ENCODE measurements at regions not wholly inside any gene's neighbourhood (a gene's known extent, or its start where the extent isn't known, plus 50 kb on each side); places are given as distances from the start of the nearest gene placed in this dataset.
A peak's percentile ranks its signal among the peaks of the same experiment; 100 is the strongest.

GRCh38 chr1:219397511-219397910, 215.4 kb downstream of the ZC3H11B start:
- DNase-seq, result no peak

- DNase-seq, result no peak
Measured at GRCh38 chr1:219391297-219391696, 217.6 kb downstream of the LYPLAL1 start.

DNA sequence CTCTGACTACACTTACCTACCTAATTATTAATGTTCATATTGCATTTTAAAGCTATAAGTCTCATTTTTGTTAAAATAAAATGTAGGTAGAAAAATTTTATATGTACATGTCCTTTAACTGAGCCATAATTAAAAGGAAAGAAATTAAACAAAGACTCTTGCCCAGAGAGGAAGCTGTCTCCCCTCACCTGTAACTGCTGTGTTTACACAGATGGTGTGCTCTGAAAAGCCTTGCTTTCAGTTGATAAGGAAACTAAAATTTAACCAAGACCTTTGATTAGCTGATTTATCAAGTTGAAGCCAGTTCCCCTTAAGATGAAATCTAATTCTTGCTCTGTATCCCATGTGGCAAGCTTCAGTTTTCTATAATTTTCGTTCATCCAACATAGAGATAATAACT, 213.5 kb downstream of the LYPLAL1 start:
- DNase-seq, result peak; percentile 73

DNA sequence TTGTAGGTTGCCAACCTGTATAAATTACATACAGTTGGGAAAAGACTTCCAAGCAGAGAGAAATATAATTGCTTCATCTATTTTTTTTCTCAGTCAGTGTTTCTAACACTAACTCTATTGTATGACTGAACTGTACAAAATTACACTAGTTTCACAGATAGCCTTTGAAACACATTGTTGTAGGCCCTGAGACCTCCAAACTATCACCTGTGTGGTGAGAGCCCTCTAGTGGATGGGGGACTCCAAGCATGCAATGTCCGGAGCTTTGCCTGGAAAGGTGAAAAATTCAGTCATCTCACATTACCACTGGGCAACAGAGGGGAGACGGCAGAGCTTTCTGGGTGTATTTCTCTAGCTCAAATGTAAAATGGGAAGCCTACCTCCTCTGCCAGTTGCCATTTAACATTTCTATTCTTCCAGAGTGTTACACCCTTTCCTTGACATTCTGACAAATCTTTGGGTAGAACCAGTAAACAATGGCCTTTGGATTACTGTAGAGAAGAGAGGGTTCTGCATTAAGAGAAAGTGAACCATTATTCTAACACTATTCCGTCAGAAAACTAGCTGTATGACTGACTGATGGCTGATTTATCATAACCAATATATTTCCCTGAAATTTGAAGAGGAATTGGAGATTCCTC, 212.2 kb downstream of the LYPLAL1 start:
- peak; percentile 46 for DNase-seq

DNA sequence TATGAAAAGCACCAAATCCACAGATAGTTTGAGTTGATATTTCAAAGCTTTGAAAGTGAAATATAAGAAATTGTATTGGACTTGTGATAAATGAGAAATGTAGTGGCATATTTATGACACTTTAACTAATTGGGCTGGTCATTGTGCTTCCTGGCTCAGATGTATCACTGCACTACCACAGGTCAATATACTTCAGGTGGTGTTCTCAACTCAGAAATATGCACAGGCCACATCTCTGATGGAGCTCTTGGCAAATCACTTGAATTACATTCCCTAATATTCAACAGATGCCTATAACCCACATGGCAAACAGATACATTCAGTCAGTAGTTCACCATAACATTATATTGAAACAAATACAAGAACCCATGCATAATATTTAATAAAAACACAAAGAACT, 209.6 kb downstream of the LYPLAL1 start:
- DNase-seq, result no peak

GRCh38 chr1:219381396-219381795, 207.7 kb downstream of the LYPLAL1 start:
- DNase-seq, result no peak

- no peak for DNase-seq
Measured at GRCh38 chr1:219380463-219380862, 206.8 kb downstream of the LYPLAL1 start.

DNA sequence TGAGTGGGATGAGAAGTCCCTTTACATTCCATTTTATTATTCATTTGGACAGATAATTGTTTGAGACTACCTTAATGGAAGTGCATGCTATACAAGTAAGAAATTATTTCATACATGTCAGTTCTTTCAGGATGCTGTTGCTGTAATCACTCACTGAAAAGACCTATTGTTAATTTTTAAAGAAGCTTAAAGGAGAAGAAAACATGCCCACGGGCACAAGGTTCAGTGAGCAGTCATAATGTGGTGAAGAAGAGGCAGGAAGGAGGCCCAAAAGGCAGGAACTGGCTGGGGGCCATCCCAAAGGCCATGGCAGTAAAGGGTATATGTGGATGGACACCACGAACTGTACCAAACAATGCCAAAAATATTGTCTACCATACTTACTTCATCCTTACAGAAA, 206.0 kb downstream of the LYPLAL1 start:
- no peak for DNase-seq

- no peak for DNase-seq
Measured at GRCh38 chr1:219374636-219375035, 201.0 kb downstream of the LYPLAL1 start.

- DNase-seq, result no peak
Measured at GRCh38 chr1:219374046-219374566, 200.4 kb downstream of the LYPLAL1 start.

DNA sequence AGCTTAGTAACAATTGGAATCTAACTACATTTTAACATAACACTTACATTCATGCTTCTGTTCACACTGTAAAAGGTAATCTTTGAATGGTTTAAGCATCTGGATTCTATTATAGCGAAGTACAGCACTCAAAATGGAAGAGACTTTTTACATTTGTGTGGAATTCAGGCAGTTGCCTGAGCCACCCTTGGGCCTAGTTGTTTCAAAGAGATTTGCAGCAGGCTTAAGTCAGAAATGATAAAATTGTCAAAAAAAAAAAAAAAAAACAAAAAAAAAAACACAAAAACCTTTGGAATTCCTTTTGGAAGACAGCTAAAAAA, 199.9 kb downstream of the LYPLAL1 start:
- no peak for DNase-seq

- DNase-seq, result no peak
Measured at GRCh38 chr1:219372916-219373615, 199.4 kb downstream of the LYPLAL1 start.

DNA sequence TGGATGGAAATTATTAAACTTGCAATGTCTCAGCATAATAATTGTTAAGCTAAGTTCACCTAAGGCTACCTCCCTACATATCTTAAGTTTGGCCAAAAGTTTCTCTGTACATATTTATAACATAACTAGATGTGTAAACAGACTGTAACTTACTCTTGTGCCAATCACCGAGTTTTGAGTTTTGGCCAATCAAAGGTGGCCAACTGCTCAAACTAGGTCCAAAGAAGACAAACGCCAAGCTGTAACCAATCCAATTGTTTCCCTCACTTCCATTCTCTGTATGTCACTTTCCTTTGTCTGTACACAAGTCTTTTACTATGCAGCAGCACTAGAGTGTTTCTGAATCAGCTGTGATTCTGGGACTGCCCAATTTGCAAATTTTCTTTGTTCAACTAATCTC, 197.8 kb downstream of the LYPLAL1 start:
- DNase-seq, result no peak

GRCh38 chr1:219367496-219367895, 193.8 kb downstream of the LYPLAL1 start:
- no peak for DNase-seq

DNA sequence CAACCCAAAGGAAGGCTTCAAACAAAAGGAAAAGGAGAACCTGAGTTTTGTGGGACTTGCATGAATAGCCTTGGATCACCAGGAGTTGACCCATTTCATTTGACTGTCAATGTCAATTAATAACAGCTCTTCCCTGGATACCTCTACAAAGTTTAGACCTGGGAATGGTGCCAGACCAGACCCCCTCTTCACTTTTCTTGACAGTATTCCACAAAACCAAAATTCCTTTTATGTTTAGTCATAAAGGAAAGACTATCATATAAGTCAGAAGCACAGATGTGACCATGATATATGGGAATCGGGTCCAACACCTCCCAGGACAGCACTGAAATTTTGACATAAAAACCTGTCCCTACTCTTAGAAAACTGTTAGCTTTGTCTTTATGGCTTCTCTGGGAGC, 191.8 kb downstream of the LYPLAL1 start:
- no peak for DNase-seq

DNA sequence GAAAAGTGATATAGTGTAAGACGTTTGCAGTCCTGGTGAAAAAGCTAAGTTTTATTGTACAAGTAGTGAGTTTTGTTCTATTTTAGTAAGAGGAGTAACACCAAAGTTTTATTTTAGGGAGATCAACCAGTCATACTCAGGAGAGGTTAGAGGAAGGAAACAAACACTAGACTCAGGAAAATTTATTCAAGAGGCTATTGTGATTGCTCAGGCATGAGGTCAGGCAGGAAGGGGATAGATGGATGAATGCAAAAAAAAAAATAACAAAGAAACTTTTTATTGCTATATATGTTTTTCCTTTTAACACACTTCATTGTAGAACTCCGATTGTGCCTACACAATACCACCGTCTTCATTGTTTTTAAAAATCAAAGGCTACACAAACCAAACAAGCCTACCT, 189.0 kb downstream of the LYPLAL1 start:
- no peak for DNase-seq

DNA sequence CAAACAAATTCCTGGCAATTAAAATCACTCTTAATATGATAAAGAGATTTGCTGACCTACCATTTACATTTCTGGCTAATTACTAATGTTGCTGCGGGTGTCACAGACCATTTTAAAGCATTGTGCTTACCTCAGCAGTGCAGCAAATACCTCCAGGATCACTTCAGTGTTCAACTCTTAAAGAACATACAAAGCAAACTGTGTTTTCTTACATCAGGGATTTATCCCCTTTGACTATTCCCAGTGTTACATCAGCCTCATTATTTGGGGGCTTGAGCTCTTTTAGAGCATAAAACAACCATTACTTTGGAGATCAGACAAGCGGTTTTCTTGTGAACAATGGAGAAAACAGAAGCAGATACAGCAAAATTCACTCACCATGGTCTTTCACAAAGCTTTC, 185.4 kb downstream of the LYPLAL1 start:
- DNase-seq, result peak; percentile 46

GRCh38 chr1:219358080-219358479, 184.4 kb downstream of the LYPLAL1 start:
- no peak for DNase-seq

- DNase-seq, result no peak
Measured at GRCh38 chr1:219354962-219355361, 181.3 kb downstream of the LYPLAL1 start.

DNA sequence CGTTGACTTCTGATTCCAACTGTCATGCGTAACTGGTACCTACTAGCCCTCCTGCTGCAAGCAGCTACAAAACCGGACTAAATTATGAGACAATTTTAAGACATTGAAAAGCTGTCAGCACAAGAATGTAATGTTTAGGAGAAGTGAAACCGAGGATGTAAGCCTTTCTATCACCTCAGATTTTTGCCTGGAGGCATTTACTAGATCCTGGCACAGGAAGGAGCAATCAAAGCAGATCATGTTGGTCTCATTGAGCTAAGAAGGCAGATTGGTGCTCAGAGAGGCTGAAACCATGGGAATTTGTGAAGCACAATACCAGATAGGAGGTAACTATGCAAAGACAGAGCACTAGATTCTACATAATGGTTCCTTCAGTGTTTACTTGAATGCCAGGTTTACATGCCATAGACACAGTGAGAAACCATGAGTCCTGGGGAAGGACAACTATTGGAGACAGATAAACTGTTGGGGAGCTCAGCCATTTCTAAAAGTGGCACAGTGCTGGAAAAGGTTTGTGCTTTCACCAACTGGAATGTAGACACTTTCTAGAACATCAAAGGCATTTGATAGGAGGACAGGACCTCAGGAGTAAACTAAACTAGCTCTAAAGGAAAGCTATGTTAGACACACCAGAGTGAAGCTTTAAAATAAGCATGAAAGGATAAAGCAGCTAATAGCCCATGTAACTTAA, 179.4 kb downstream of the LYPLAL1 start:
- DNase-seq, result no peak

GRCh38 chr1:219350172-219350931, 176.7 kb downstream of the LYPLAL1 start:
- DNase-seq, result no peak

DNA sequence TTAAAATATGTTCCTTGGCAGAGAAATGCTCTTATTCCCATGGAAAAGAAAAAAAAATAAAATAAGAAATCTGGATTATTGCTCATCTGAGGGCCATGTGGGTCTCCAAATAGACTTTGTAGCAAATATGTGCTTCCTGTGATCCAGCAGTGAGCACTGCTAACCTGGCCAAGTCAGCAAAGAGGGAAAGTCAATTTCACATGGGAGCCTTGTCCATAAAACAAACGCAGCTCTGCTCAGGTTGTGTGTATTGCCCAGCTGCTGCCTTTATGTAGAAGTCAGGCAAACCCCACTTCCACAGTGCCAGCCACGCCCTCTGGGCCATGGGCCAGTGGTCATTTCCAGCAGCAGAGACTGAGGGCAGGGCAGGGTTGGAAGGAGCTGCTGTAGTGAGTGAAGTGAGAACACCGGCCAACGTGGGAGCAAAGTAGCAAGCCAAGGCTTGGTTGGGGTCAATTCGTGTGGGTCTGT, 174.3 kb downstream of the LYPLAL1 start:
- DNase-seq, result no peak

DNA sequence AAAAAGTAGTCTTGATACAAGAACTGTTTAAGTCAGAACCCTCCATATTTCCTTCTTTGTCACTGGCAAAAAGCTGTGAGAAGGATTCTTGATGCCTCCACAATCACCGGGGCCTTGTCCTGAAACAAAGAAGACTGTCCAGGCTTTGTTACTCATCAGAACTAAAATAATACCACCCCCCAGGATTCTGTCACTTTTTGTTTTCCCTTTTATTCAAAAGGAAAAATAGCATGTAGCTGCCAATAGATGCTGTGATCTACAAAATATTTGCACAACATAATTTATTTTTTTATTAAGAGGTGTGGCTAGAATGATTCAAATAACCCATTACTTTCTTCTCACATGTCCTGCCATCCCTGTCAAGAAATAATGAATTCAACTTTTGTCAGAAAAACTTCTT, 173.7 kb downstream of the LYPLAL1 start:
- no peak for DNase-seq

Measured in NCI-H1105 treated with DMSO at 0.1 percent for 48 hours (cell line).